Mesenteric fat pad (tissue), 1 donor: ENCODE measurements at regions not wholly inside any gene's neighbourhood (a gene's known extent, or its start where the extent isn't known, plus 50 kb on each side); places are given as distances from the start of the nearest gene placed in this dataset.

Source experiments
- DNase-seq: peaks from one replicate; pipeline ENCODE4 v3.0.0-alpha.2; 2020; ENCODE audit warnings: low spot score
- donor health status: DM: yes; HTN: yes; CAD: no.

DNA sequence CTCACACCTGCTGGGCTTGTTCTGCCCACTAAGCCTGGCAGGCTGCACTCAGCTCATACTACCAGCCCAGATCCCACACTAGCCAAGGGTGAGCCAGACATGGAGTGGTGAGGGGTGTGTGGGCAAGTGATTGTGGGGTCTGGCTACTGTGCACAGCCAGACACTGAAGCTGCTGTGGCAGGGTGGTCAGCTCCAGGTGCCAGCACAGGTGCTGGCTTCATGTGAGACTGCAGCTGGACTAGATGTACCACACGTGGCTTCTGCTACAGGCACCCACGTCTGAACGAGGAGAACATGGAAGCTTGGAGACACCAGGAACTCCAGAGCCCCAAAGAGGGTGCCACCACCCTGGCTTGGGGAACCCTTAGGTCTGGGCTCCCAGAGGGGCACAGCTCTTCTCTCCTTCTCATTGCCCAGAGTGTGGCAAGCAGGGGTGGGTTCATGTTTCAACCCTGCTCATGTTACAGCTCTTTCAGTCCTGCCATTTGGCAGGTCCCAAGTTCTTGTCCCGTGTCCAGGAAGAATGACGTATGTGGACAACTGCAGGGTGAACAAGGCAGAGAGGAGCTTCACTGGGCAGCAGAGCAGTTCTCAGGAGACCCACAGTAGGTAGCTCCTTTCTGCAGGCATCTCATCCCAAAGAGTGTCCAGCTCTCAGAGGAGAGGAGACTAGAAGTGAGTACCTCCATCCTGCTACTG is 1624.2 kb upstream of the TMEFF2 start:
- no peak for DNase-seq

DNA sequence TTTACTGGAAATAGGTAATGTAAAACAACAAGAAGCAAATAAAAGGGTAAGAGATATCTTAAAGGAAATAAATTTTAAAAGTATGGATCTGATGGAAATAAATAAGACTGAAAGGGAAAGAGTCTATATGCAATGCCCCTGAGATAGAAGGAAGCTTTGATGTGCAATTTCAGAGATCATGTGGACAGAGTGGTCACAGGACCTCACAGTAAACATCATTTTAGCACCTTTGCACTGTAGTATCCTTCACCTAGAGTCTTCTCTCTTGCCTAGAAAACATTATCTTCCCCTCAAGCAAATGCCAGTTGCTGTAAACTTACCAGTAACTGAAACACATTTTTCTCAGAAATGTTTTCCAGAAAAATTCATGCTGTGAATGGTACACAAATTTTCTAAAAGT is 1621.3 kb upstream of the TMEFF2 start:
- no peak for DNase-seq

DNA sequence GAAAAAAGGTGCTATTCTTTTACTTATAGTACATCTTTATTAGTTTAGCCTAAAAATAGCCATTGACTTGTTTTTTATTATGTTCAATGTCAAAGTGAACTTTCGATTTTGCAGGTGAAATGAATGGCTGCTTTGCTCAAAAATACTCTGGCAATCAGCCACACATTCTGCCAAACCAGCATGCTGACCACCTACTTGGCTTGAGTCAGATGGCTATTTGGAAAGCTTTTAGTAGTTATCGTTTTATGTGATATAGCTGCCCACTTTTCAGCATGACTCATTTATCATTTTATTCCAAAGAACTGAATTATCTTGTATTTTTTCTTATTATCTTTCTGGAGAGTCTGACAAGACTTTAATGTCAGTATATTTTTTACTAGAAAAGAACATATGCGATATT is 1615.8 kb upstream of the TMEFF2 start:
- no peak for DNase-seq

DNA sequence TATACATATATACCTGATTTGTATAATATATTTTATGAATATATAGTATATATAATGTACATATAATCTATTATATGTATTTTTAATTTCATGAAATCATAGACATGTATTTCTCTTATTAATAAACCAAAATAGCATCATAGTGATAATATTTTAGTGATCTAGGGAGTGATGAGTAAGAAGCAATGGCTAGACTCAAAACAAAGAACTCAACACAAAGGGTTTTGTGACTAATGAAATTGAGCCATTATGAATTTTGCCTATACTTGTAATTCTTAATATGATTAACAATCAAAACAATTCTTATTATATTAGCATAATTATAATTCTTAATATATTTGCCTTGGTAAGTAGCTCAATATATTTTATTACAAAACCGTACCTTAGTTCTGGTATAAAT is 1614.1 kb upstream of the TMEFF2 start:
- no peak for DNase-seq

DNA sequence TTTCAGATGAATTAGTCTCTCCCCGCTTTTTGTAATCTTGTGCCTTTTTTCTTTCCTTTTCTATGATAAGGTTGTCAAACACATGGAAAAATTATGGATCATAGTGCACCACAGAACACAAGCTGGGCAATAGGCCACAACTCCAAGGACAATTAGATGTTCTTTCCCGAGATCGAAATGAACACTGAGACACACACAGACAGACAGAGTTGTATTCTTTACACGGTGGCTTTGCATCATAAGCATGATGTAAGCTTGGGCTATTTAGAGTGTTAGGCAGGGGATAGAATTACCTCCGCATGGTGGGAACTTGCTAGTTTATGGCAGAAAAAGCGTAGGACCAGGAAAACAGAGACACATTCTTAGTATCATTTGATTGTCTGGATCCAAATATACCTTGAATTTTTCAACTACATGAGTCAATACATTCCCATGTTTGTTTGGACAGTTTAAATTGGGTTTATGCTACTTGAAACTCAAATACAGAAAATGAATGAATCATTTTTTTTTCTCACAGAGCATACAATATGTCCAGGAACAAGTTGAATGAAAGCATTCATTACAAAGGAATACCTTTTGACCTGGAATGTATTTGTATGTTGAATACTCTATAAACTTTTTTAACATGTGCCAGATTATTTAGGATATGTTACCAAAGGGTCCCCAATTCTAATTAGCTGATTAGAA is 1611.5 kb upstream of the TMEFF2 start:
- no peak for DNase-seq

DNA sequence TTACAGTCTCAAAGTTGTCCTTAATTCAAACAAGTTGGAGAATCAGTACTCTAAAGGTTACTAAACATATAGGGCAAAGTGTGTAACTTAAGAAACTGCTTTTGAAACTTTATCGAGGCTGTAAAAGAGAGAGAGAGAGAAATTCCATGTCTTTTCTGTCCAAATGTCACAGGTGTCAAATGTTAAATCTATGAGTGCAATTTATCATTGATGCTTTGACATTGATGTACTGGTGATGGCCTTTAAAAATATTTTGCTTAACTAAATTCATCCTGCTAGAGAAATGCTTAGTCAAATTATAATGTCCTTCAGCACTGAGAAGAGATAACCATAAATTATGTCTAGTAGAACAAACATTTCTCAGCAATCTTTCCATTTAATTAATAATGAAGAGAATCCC is 1602.1 kb upstream of the TMEFF2 start:
- no peak for DNase-seq

DNA sequence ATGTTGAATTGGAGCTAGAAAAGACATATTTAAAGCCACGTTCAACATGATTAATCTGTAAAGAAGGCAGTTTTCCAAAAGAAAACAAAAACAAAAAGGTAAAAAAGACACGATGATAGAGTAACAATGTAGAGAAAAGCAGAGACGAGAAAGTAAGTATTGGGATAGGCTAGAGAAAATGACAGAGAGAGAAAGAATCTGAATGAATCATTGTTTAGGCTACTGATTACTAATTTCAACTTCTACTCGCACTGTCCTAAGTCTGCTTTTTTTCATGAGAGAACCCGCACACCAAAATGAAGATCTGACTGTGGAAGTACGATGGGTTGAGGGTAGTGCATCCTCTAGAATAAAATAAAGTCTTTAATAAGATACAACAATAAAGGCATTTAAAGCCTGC is 1599.2 kb upstream of the TMEFF2 start:
- no peak for DNase-seq

DNA sequence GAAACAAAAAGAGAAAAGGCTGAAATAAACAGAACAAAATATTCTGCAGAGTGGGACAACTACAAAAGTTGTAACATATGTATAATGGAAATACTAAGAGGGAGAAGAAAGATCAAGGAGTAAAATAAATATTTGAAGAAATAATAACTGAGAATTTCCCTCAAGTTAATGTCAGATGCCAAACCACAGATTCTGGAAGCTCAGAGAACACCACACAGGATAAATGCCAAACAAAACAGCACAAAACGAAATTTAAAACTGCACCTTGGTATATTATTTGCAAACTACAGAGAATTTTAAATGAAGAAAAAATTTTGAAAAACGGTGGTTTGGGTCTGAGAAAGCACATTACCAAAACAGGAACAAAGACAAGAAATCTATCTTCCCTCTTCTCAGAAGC is 1588.9 kb upstream of the TMEFF2 start:
- no peak for DNase-seq

DNA sequence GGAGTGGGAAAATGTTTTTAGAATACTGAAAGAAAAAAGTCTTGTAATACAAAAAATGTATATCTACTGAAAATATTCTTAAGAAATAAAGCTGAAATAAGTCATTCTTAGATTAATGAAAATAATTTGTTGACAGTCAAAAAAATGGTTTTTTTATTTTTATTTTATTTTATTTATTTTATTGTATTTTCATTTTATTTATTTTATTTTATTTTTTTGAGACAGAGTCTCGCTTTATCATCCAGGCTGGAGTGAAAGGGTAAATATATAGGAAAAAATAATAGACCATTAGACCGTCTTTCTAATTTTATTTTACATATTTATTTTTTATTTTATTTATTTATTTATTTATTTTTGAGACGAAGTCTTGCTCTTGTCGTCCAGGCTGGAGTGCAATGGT is 1583.6 kb upstream of the TMEFF2 start:
- no peak for DNase-seq

DNA sequence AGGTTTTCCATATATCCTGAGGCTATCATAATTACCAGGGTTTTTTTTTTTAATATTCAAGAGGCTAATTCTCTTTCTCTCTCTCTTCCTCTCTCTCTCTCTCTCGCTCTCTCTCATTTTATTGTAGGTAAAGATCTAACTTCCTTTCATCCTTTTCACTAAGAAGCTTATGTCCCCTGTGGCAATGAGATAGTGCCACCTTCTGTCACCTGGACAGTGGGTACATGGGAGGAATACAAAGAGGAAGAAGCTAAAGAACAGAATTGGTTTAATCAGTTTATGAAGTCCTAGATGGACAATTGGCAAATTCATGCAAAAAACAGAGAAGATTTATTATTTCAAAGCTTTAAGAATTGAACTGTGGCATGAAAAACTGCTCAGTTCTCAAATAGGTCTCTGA is 1582.3 kb upstream of the TMEFF2 start:
- DNase-seq, result no peak

DNA sequence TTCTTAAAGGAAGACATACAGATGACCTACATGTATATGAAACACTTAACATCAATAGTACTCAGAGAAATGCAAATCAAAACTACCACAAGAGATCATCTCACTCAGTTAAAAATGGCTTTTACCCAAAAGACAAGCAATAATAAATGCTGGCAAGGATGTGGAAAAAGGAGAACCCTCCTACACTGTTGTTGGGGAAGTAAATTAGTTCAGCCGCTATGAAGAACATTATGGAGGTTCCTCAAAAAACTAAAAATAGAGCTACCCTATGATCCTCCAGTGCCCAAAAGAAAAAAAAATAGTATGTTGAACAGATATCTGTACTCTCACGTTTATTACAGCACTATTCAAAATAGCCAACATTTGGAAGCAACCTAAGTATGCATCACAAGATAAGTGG is 1579.4 kb upstream of the TMEFF2 start:
- no peak for DNase-seq

DNA sequence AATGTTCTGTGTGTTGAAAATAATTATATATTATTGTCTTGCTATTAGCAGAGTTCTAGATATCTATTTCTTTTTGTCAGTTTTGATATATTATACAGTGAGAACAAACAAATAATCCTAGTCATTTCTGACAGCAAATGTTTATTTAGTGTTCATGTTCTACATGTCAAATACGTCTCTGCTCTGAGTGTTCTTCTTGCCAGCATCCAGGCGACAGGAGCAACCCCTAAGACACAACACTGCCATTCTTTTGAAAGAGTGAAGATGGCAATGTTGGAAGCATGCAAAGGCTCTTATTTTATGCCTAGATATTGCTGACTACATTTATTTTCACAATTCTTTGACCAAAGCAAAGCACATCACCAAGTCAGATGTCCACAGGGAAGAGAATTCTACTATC is 1556.6 kb upstream of the TMEFF2 start:
- no peak for DNase-seq

DNA sequence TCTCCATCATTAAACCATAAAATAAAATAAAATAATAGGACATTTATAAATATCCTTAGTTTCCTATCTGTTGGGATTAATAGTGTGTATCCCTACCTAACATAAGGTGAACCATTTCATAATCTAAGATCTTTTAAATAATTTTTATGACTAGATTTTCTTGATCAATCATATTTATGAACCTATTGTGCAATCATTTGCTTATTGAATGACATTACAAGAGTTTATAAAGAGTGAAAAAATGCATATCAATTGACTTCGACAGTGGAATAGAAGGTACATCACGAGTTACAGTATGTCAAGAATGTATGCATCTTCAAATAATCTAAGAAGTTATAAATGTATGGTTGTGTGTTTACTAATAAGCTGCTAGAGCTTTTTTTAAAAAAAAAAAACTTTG is 1554.8 kb upstream of the TMEFF2 start:
- no peak for DNase-seq

DNA sequence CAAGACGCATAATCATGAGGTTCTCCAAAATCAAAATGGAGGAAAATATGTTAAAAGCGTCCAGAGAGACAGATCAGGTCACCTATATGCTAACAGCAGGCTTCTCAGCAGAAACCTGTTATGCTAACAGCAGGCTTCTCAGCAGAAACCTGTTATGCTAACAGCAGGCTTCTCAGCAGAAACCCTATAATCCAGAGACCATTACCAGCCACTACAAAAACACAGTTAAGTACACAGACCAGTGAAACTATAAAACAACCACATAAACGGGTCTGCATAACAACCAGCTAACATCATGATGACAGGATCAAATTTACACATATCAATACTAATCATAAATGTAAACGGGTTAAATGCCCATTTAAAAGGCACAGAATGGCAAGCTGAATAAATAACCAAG is 1548.4 kb upstream of the TMEFF2 start:
- no peak for DNase-seq

DNA sequence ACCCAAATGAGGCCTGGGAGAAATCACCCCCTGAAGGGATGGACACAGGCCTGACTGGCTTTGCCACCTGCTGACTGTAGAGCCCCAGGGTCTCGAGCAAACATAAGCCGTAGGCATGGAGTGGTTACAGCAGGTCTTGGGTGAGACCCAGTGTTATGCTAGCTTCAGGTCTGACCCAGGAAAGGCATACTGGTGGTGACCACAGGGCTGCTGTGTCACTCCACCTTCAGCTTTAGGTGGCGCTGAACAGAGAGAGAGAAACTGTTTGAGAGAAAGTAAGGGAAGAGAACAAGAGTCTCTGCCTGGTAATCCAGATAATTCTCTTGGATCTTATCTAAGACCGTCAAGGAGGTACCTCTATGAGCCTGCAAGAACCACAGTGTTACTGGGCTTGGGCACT is 1544.2 kb upstream of the TMEFF2 start:
- no peak for DNase-seq

DNA sequence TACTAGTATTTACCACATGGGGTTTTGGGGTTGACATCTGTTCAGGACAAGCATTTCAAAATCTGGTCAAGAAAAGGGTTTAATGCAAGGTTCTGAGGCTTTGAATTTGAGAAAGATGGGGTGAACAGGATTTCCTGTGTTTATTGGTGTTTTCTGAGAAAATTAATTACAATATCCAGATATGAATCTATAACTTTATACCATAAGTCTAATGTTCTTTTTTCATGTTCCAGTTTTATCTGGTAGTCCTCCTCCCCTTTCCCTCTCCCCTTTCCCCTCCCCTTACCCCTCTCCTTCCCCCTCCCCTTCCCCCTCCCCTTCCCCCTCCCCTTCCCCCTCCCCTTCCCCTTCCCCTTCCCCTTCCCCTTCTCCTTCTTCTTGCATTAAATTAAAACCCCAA is 1518.2 kb upstream of the TMEFF2 start:
- no peak for DNase-seq

DNA sequence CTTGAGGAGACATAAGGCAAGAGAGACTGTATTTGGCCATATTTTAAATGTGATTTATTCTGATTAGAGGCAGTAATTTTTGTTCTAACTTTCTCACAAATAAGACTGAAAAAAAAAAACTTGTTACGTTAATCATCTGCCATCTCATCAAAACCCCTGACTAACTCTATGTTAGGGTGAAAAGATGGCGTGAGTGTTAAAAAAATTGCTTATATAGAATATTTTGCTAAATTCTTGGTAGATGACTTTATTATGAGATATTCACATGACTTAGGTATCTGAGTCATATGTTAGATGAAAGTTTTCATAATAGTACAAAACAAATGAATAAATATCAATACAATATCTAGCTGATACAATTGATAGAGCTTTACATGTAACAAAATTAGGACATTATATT is 1508.7 kb upstream of the TMEFF2 start:
- DNase-seq, result no peak

DNA sequence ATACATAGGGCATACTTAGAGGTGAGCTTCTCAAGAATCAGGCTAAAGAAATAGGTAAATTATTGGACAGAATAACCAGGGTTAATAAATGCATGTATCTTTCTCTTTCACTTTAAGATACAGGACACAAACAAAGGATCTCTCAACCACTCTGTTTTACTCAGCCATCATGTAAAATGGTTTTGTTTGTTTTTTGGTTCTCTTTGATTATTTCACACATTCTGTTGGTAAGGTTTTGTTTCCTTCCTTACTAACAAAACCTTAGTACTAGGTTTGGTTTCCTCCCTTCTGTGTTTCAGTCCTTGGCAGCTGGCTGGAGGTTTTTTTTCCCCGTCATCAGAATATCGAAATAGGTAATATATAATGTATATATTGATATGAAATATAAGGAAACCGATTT is 1506.8 kb upstream of the TMEFF2 start:
- DNase-seq, result no peak

DNA sequence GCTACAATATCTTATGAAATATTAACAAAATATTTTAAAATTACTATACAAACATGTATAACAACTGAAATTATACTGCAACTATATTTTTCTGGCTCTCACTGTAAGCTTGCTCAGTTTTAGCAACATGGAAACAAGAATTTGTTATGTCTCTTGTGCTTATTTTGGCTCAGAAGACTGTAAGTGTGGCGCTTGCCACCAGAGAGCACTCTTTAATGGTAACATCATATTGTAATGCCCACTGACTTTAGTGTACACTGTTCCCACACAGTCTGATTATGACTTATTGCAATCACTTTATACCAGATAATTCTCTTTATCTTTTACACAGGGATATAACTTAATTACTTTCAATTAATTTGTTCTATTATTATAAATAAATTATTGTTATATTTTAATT is 1500.6 kb upstream of the TMEFF2 start:
- no peak for DNase-seq

DNA sequence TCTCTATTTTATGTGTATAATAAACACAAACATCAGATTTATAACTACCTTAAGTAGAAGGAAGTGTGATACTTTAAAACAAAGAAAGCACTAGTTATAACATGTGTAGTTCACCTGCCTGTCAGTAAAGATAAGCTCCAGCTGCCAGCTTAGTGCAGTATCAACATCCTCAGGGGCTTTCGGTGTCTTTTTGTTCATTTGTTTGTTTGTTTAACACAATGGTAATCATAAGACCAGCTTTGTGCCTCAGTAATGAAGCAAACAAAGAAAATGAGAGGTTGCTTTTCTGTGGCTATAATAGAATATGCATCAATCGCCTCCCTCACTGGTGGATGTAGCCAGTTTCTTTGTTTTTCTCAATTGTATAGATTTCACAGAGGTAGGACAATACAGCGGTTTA is 1499.0 kb upstream of the TMEFF2 start:
- no peak for DNase-seq

DNA sequence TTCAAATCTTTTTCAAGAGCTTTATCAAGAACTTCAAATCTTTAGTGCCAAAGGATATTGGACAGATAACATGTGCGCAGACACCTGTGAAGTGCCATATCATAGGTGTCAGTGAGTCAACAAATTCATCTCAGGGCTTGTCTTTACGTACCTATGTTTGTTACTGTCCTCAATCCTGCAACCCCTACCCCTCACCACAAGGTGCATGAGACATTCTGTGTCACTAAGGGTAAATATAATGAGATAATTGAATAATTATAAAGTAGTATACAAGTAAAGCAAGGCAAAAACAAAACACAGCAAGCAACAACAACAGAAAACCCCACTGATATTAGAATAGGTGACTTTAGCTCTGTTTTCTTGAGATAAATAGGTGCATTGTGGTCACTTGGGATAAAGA is 1495.8 kb upstream of the TMEFF2 start:
- DNase-seq, result no peak

DNA sequence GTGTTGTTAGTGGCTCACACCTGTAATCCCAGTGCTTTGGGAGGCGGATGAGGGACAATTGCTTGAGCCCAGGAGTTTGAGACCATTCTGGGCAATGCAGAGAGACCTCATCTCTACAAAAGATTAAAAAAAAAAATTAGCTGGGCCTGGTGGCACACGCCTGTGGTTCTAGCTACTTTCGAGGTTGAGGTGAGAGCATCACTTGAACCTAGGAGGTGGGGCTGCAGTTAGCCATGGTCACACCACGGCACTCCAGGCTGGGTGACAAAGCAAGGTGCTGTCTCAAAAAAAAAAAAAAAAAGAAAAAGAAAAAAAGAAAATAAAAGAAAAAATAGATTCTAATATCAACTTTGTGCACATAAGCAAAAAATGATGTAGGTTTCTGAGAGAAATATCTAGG is 1492.5 kb upstream of the TMEFF2 start:
- DNase-seq, result no peak

DNA sequence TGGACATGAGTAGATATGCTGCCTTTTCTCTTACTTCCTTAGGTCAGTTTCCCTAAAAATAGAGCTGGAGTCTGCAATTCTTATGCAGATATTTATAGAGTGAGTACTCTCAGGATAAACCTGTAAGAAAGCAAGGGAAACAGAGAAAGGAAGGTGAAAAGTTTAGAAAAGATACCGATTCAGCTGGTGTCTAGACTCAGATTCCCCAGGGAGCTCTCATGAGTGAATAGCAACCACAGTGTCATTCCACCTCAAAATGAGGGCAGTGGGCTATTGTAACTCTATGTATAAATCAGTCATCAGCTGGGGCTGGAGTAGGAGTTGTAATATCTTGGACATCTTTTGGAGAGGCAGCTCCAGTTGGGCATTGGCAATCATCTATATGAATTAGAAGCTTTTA is 1485.1 kb upstream of the TMEFF2 start:
- DNase-seq, result no peak

DNA sequence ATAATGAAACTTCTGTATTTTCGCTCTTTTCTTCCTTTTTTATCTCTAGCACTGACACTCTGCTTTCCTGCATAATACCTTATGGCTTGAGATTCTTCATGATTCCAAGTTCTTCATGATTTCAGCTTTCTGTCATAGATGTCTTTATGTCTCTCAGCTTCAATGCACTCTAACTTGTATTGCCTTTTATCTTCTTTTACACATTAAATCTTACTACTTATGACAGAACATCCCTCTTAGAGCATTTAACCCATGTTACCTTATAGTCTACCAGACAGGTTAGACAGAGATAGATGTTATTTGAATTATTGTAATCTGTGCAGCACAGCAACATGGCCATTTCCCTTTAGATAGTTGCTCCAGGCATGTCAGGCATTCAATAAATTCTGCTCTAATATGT is 1475.7 kb upstream of the TMEFF2 start:
- no peak for DNase-seq
